ENCODE measurements at regions not wholly inside any gene's neighbourhood (a gene's known extent, or its start where the extent isn't known, plus 50 kb on each side); places are given as distances from the start of the nearest gene placed in this dataset.
"Not testable (repeated sequence)": the region's sequence is repeated elsewhere in the genome, so short reads cannot be mapped to it uniquely, and the experiment has no call there.

GRCh38 chr2:239866778-239867177, 158.4 kb downstream of the NDUFA10 start:
- no peak for DNase-seq (ENCODE audit: low read depth in 4 of 4, low spot score in 3 of 4)

- DNase-seq (ENCODE audit: low read depth in 4 of 4, low spot score in 3 of 4): no peak
Observed at GRCh38 chr2:239866350-239866749, 158.8 kb downstream of the NDUFA10 start.

GRCh38 chr2:239865856-239866255, 159.3 kb downstream of the NDUFA10 start:
- DNase-seq (ENCODE audit: low read depth in 4 of 4, low spot score in 3 of 4): not testable (repeated sequence)

- DNase-seq (ENCODE audit: low read depth in 4 of 4, low spot score in 3 of 4): no peak
Observed at GRCh38 chr2:239865059-239865639, 160.0 kb downstream of the NDUFA10 start.

GRCh38 chr2:239864247-239865058, 160.7 kb downstream of the NDUFA10 start:
- DNase-seq (ENCODE audit: low read depth in 4 of 4, low spot score in 3 of 4): no peak

GRCh38 chr2:239862613-239863012, 162.5 kb downstream of the NDUFA10 start:
- DNase-seq (ENCODE audit: low read depth in 4 of 4, low spot score in 3 of 4): no peak

- no peak for DNase-seq (ENCODE audit: low read depth in 4 of 4, low spot score in 3 of 4)
Observed at GRCh38 chr2:239858179-239858578, 167.0 kb downstream of the NDUFA10 start.

- DNase-seq (ENCODE audit: low read depth in 4 of 4, low spot score in 3 of 4): no peak
Observed at GRCh38 chr2:239857591-239857990, 167.6 kb downstream of the NDUFA10 start.

GRCh38 chr2:239856620-239857285, 168.4 kb downstream of the NDUFA10 start:
- no peak for DNase-seq (ENCODE audit: low read depth in 4 of 4, low spot score in 3 of 4)

GRCh38 chr2:239855863-239856587, 169.1 kb downstream of the NDUFA10 start:
- no peak for DNase-seq (ENCODE audit: low read depth in 4 of 4, low spot score in 3 of 4)

GRCh38 chr2:239854596-239854995, 170.5 kb downstream of the NDUFA10 start:
- DNase-seq (ENCODE audit: low read depth in 4 of 4, low spot score in 3 of 4): no peak

- no peak for DNase-seq (ENCODE audit: low read depth in 4 of 4, low spot score in 3 of 4)
Observed at GRCh38 chr2:239853706-239854327, 171.3 kb downstream of the NDUFA10 start.

- no peak for DNase-seq (ENCODE audit: low read depth in 4 of 4, low spot score in 3 of 4)
Observed at GRCh38 chr2:239853121-239853520, 172.0 kb downstream of the NDUFA10 start.

GRCh38 chr2:239852272-239852671, 172.9 kb downstream of the NDUFA10 start:
- no peak for DNase-seq (ENCODE audit: low read depth in 4 of 4, low spot score in 3 of 4)

- no peak for DNase-seq (ENCODE audit: low read depth in 4 of 4, low spot score in 3 of 4)
Observed at GRCh38 chr2:239846789-239847676, 178.1 kb downstream of the NDUFA10 start.

- DNase-seq (ENCODE audit: low read depth in 4 of 4, low spot score in 3 of 4): no peak
Observed at GRCh38 chr2:239845968-239846367, 179.2 kb downstream of the NDUFA10 start.

- DNase-seq (ENCODE audit: low read depth in 4 of 4, low spot score in 3 of 4): no peak
Observed at GRCh38 chr2:239839306-239839705, 185.8 kb downstream of the NDUFA10 start.

- DNase-seq (ENCODE audit: low read depth in 4 of 4, low spot score in 3 of 4): no peak
Observed at GRCh38 chr2:239836021-239836765, 188.9 kb downstream of the NDUFA10 start.

- DNase-seq (ENCODE audit: low read depth in 4 of 4, low spot score in 3 of 4): no peak
Observed at GRCh38 chr2:239835056-239835455, 190.1 kb downstream of the NDUFA10 start.

Data from left renal pelvis (tissue), 4 donors.